ENCODE measurements at regions not wholly inside any gene's neighbourhood (a gene's known extent, or its start where the extent isn't known, plus 50 kb on each side); places are given as distances from the start of the nearest gene placed in this dataset.

- TF ChIP-seq POLR2A (IDR thresholded peaks at IDR 0.05; ENCODE audit: low read depth, low read length) (no peak), TAF1 (IDR thresholded peaks at IDR 0.05; ENCODE audit: low read depth, low read length) (no peak), PAX5 (IDR thresholded peaks at IDR 0.05; ENCODE audit: insufficient read depth, low read length, severe bottlenecking) (no peak)
Observed at GRCh38 chr4:66490729-66491128, 820.4 kb upstream of the EPHA5 start.
